Neutrophil (primary cell): ENCODE measurements at regions not wholly inside any gene's neighbourhood (a gene's known extent, or its start where the extent isn't known, plus 50 kb on each side); places are given as distances from the start of the nearest gene placed in this dataset.

ENCODE experiments used
- H3K27ac ChIP-seq: fragments of 200-600 bp; sonication (generic); 2 replicates; pipeline ENCODE4 v1.5.1; 2016; ENCODE audit warnings: mild to moderate bottlenecking, moderate library complexity
- H3K27me3 ChIP-seq: fragments of 200-600 bp; sonication (generic); 2 replicates; pipeline ENCODE4 v1.6.0; 2016; ENCODE audit warnings: mild to moderate bottlenecking
- H3K36me3 ChIP-seq: fragments of 200-600 bp; sonication (generic); 2 replicates; pipeline ENCODE4 v1.5.1; 2017
- H3K4me1 ChIP-seq, 2 experiments: fragments of 200-600 bp in 1 of 2; sonication (generic) in 1 of 2; 1 replicate in 1 of 2; 2 replicates in 1 of 2; pipeline versions ENCODE4 v1.5.1 to v1.6.1; 2013 to 2016; ENCODE audit warnings: low read depth in 1 of 2, low read length in 1 of 2, mild to moderate bottlenecking in 1 of 2, moderate library complexity in 1 of 2; ENCODE audit not compliant: control insufficient read depth in 1 of 2, insufficient read depth in 1 of 2
- H3K4me3 ChIP-seq, 2 experiments: fragments of 200-600 bp in 1 of 2; sonication (generic) in 1 of 2; 1 replicate in 1 of 2; 2 replicates in 1 of 2; pipeline ENCODE4 v1.5.1; 2013 to 2016; ENCODE audit warnings: low read depth in 1 of 2, low read length in 1 of 2, mild to moderate bottlenecking in 1 of 2, moderate library complexity in 1 of 2
- H3K9me3 ChIP-seq: fragments of 200-600 bp; sonication (generic); 2 replicates; pipeline ENCODE4 v1.5.1; 2016
- CTCF ChIP-seq: fragments of 200-600 bp; sonication (generic); IDR thresholded peaks from 2 replicates; pipeline ENCODE4 v1.5.1; 2016; ENCODE audit warnings: antibody characterized with exemption

GRCh38 chr10:10703382-10703781 is 314.3 kb upstream of the CELF2 start:
- H3K9me3 ChIP-seq: no peaks in the 10 kb centered on the region
- TF ChIP-seq CTCF: no peak
- H3K27ac ChIP-seq: no peak overlapping the region
- no peaks in the 10 kb centered on the region for H3K36me3 ChIP-seq
- no peak overlapping the region for H3K4me3 ChIP-seq
- no peaks in the 10 kb centered on the region for H3K4me1 ChIP-seq
- H3K27me3 ChIP-seq: no peaks in the 10 kb centered on the region

DNA sequence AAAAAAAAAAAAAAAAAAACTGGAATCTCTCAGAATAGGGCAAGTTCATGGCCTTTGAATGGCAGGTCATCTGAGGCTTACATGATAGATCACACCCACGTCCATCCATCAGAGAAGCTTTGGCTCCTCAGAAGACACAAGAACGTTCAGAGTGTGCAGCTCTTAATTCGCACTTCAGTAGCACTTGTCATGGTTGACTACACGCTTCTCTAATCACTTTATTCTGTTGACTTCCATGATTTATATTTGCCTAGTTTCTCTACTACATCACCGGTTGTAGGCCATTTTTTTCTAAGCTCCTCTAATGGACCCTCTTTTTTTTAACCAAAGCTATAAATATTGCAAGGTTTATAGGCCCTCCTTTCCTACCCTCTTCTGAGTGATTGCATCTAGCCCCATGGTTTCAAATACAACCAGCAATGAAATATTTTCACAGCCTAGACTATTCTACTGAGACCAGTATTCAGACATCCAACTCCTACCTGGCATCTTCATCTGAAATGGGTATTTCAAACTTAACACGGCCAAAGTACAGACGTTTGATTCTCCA is 305.4 kb upstream of the CELF2 start:
- Histone ChIP-seq H3K27ac (no peak overlapping the region), H3K4me1 (no peaks in the 10 kb centered on the region), H3K9me3 (no peaks in the 10 kb centered on the region), H3K4me3 (no peak overlapping the region), H3K27me3 (no peaks in the 10 kb centered on the region), H3K36me3 (no peaks in the 10 kb centered on the region)
- no peak for TF ChIP-seq CTCF

DNA sequence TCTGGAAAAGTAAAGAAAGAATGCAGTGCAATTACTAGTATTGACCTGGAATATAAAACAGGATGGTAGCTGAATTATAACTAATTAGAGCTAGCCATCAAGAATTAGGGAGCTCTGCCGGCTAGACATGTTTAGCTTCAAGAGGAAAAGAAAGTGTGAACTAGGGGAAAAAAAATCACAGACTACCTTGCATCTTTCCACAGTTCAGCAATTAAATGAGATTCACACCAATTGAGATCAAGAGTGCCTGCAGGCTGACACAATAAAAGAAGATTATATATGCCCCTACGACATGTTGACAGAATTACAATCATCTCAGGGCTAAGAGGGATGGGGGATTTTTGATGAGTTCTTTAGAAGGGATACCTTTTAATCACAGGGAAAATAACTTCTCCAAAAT is 303.3 kb upstream of the CELF2 start:
- no peaks in the 10 kb centered on the region for H3K27me3 ChIP-seq
- H3K4me3 ChIP-seq: no peak overlapping the region
- H3K36me3 ChIP-seq: no peaks in the 10 kb centered on the region
- no peaks in the 10 kb centered on the region for H3K4me1 ChIP-seq
- no peak for TF ChIP-seq CTCF
- no peaks in the 10 kb centered on the region for H3K9me3 ChIP-seq
- no peak overlapping the region for H3K27ac ChIP-seq

- Histone ChIP-seq H3K36me3 (no peaks in the 10 kb centered on the region), H3K9me3 (no peaks in the 10 kb centered on the region), H3K4me1 (no peaks in the 10 kb centered on the region), H3K27ac (no peak overlapping the region), H3K27me3 (no peaks in the 10 kb centered on the region), H3K4me3 (no peak overlapping the region)
- no peak for TF ChIP-seq CTCF
These were observed 300.7 kb upstream of the CELF2 start for GRCh38 chr10:10716972-10717371.

GRCh38 chr10:10722422-10722821 is 295.2 kb upstream of the CELF2 start:
- Histone ChIP-seq H3K4me3 (no peak overlapping the region), H3K9me3 (no peaks in the 10 kb centered on the region), H3K4me1 (no peaks in the 10 kb centered on the region), H3K36me3 (no peaks in the 10 kb centered on the region), H3K27me3 (no peaks in the 10 kb centered on the region), H3K27ac (no peak overlapping the region)
- no peak for TF ChIP-seq CTCF

- H3K4me1 ChIP-seq: no peaks in the 10 kb centered on the region
- H3K9me3 ChIP-seq: no peaks in the 10 kb centered on the region
- TF ChIP-seq CTCF: no peak
- H3K27ac ChIP-seq: no peak overlapping the region
- no peaks in the 10 kb centered on the region for H3K27me3 ChIP-seq
- H3K4me3 ChIP-seq: no peak overlapping the region
- H3K36me3 ChIP-seq: no peaks in the 10 kb centered on the region
These were observed 292.5 kb upstream of the CELF2 start for GRCh38 chr10:10725196-10725595.
